ENCODE measurements at regions not wholly inside any gene's neighbourhood (a gene's known extent, or its start where the extent isn't known, plus 50 kb on each side); places are given as distances from the start of the nearest gene placed in this dataset.

DNA sequence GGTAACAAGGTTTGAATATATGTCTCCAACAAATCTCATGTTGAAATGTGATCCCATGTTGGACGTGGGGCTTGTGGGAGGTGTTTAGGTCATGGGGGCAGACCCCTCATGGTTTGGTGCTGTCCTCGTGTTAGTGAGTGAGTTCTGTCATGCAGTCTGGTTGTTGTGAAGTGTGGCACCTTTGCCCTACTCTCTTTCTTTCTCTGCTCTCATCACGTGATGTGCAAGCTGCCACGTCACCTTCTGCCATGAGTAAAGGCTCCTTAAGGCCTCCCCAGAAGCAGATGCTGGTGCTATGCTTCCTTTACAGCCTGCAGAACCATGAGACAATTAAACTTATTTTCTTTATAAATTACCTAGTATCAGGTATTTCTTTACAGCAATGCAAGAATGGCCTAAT is 218.3 kb downstream of the NXPE2 start:
- peaks cover 0 to 11% (median 4%) of the 10 kb centered on the region in 9 donors for H3K4me1 ChIP-seq
- H3K4me3 ChIP-seq, result no peak overlapping the region
- 77 to 80% methylated on average over 4 of the region's 4 CpGs for WGBS, 2 donors
- H3K27ac ChIP-seq, result no peak overlapping the region
- H3K36me3 ChIP-seq, result no peaks in the 10 kb centered on the region
- no peak for TF ChIP-seq CTCF (IDR thresholded peaks at IDR 0.05)
- DNase-seq (no peak), ATAC-seq (no peak)
- intact Hi-C loops (cut with DNase I), result no loop called here
- H3K9me3 ChIP-seq, result peaks cover 0 to 20% (median 9%) of the 10 kb centered on the region in 11 donors
- no peaks in the 10 kb centered on the region for H3K27me3 ChIP-seq

DNA sequence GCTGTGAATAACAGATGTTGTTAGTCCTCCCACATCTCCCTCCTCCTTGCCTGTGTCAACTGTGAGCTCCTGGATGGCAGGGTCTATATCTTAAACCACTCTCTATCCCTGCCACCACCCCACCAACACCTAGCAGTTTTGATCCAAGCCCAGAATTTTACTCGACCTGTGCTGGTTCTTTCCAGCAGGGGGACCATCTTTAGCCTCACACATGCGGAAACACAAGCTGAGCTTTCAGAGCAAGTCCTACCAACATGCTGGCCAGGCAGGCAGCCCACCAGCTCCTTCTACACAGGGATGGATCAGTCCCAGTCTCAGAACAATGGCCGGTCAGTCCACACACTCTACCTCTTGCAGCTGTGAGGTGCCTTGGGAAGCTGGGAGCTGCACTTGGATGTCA is 231.5 kb downstream of the NXPE2 start:
- ATAC-seq (no peak), DNase-seq (no peak)
- H3K27ac ChIP-seq, result no peak overlapping the region
- no peak overlapping the region for H3K4me3 ChIP-seq
- WGBS, 2 donors, result 65 to 72% methylated on average over 3 of the region's 3 CpGs
- H3K27me3 ChIP-seq, result no peaks in the 10 kb centered on the region
- intact Hi-C loops (cut with DNase I), result no loop called here
- no peaks in the 10 kb centered on the region for H3K4me1 ChIP-seq
- peaks cover 0 to 21% (median 0%) of the 10 kb centered on the region in 11 donors for H3K9me3 ChIP-seq
- TF ChIP-seq CTCF (IDR thresholded peaks at IDR 0.05), result no peak
- H3K36me3 ChIP-seq, result no peaks in the 10 kb centered on the region

DNA sequence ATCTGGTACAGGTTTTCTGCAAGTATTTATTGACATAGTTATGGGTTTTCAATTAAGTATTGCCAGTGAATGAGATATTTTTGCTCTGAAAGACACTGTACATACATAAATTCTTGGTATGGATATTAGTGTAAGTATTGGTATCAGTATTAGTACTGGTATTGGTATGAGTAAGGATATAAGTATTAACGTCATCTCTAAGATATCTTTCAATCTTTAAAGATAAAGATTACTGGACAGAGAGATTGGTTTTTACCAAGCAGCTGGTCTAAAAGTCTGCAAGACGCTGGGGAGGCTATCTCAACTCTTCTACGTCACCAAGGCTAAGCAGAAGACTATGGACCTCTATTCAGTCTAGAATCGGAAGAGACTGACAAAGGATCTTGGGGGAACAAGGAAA is 234.5 kb downstream of the NXPE2 start:
- 82 to 83% methylated on average over 4 of the region's 4 CpGs for WGBS, 2 donors
- intact Hi-C loops (cut with DNase I), result no loop called here

GRCh38 chr11:114914231-114915005 is 236.1 kb downstream of the NXPE2 start:
- TF ChIP-seq CTCF (IDR thresholded peaks at IDR 0.05), result no peak
- 89% methylated on average over 1 of the region's 1 CpG for WGBS, 2 donors

More for the DNA sequence above, 234.5 kb downstream of the NXPE2 start:
- Histone ChIP-seq H3K36me3 (no peaks in the 10 kb centered on the region), H3K27me3 (no peaks in the 10 kb centered on the region), H3K27ac (no peak overlapping the region), H3K9me3 (peaks cover 0 to 2% (median 0%) of the 10 kb centered on the region in 11 donors), H3K4me3 (no peak overlapping the region), H3K4me1 (peaks cover 0 to 8% (median 0%) of the 10 kb centered on the region in 9 donors)
- ATAC-seq (no peak), DNase-seq (no peak)
- TF ChIP-seq CTCF (IDR thresholded peaks at IDR 0.05), result no peak

More at GRCh38 chr11:114914231-114915005, 236.1 kb downstream of the NXPE2 start:
- H3K9me3 ChIP-seq, result no peaks in the 10 kb centered on the region
- intact Hi-C loops (cut with DNase I), result no loop called here
- H3K36me3 ChIP-seq, result no peaks in the 10 kb centered on the region
- peaks cover 0 to 8% (median 0%) of the 10 kb centered on the region in 9 donors for H3K4me1 ChIP-seq
- H3K27ac ChIP-seq, result no peak overlapping the region
- no peaks in the 10 kb centered on the region for H3K27me3 ChIP-seq
- no peak overlapping the region for H3K4me3 ChIP-seq
- DNase-seq (no peak), ATAC-seq (no peak)

All from heart right ventricle (tissue), 16 donors.